OCI-LY1 (cell line): ENCODE measurements at regions not wholly inside any gene's neighbourhood (a gene's known extent, or its start where the extent isn't known, plus 50 kb on each side); places are given as distances from the start of the nearest gene placed in this dataset.

Experiments used
- CTCF ChIP-seq: fragments of 200-600 bp; sonication (generic), shearing (Covaris generic); IDR thresholded peaks from 2 replicates; pipeline ENCODE4 v1.5.1; 2017; ENCODE audit warnings: mild to moderate bottlenecking, antibody characterized with exemption, low read length, moderate library complexity, mixed read lengths
- EZH2 ChIP-seq: fragments of 200-600 bp; sonication (generic), shearing (Covaris generic); IDR thresholded peaks from 2 replicates; pipeline ENCODE4 v1.8.0; 2017; ENCODE audit warnings: borderline replicate concordance, mixed run types, mild to moderate bottlenecking, antibody characterized with exemption, low read length, moderate library complexity, mixed read lengths

GRCh38 chr5:173764332-173765028 is 123.7 kb upstream of the CPEB4 start:
- TF ChIP-seq CTCF (no peak), EZH2 (no peak)
